ENCODE measurements at regions not wholly inside any gene's neighbourhood (a gene's known extent, or its start where the extent isn't known, plus 50 kb on each side); places are given as distances from the start of the nearest gene placed in this dataset.

- TF ChIP-seq CTCF (IDR thresholded peaks at IDR 0.05) = no peak
- H3K4me1 ChIP-seq (ENCODE audit: control insufficient read depth in 1 of 2, low read depth in 2 of 2) = no peaks in the 10 kb centered on the region
- DNase-seq (ENCODE audit: low spot score) (no peak), ATAC-seq (ENCODE audit: insufficient number of reproducible peaks, low FRiP score, low read depth) (no peak)
- H3K27ac ChIP-seq = no peak overlapping the region
- no peak overlapping the region for H3K4me3 ChIP-seq
- no peaks in the 10 kb centered on the region for H3K36me3 ChIP-seq
- no peaks in the 10 kb centered on the region for H3K9me3 ChIP-seq
- no peaks in the 10 kb centered on the region for H3K27me3 ChIP-seq (replicated peaks; ENCODE audit: insufficient read depth)
Measured at GRCh38 chr15:31540633-31541032, 214.0 kb downstream of the KLF13 start.

- TF ChIP-seq CTCF (IDR thresholded peaks at IDR 0.05) = no peak
- Histone ChIP-seq H3K9me3 (no peaks in the 10 kb centered on the region), H3K36me3 (no peaks in the 10 kb centered on the region), H3K4me3 (no peak overlapping the region), H3K27ac (no peak overlapping the region), H3K4me1 (ENCODE audit: control insufficient read depth in 1 of 2, low read depth in 2 of 2) (no peaks in the 10 kb centered on the region), H3K27me3 (replicated peaks; ENCODE audit: insufficient read depth) (no peaks in the 10 kb centered on the region)
- no peak for ATAC-seq (ENCODE audit: insufficient number of reproducible peaks, low FRiP score, low read depth)
- DNase-seq (ENCODE audit: low spot score) = no peak
Measured at GRCh38 chr15:31544361-31544760, 217.7 kb downstream of the KLF13 start.

GRCh38 chr15:31545257-31545656 is 218.6 kb downstream of the KLF13 start:
- H3K4me1 ChIP-seq (ENCODE audit: control insufficient read depth in 1 of 2, low read depth in 2 of 2) = no peaks in the 10 kb centered on the region
- no peaks in the 10 kb centered on the region for H3K27me3 ChIP-seq (replicated peaks; ENCODE audit: insufficient read depth)
- no peaks in the 10 kb centered on the region for H3K9me3 ChIP-seq
- DNase-seq (ENCODE audit: low spot score) = no peak
- no peaks in the 10 kb centered on the region for H3K36me3 ChIP-seq
- ATAC-seq (ENCODE audit: insufficient number of reproducible peaks, low FRiP score, low read depth) = no peak
- H3K4me3 ChIP-seq = no peak overlapping the region
- no peak overlapping the region for H3K27ac ChIP-seq
- TF ChIP-seq CTCF (IDR thresholded peaks at IDR 0.05) = no peak

- H3K9me3 ChIP-seq = no peaks in the 10 kb centered on the region
- H3K4me3 ChIP-seq = no peak overlapping the region
- no peaks in the 10 kb centered on the region for H3K4me1 ChIP-seq (ENCODE audit: control insufficient read depth in 1 of 2, low read depth in 2 of 2)
- no peaks in the 10 kb centered on the region for H3K36me3 ChIP-seq
- ATAC-seq (ENCODE audit: insufficient number of reproducible peaks, low FRiP score, low read depth) = no peak
- DNase-seq (ENCODE audit: low spot score) = no peak
- H3K27me3 ChIP-seq (replicated peaks; ENCODE audit: insufficient read depth) = no peaks in the 10 kb centered on the region
- TF ChIP-seq CTCF (IDR thresholded peaks at IDR 0.05) = no peak
- no peak overlapping the region for H3K27ac ChIP-seq
Measured at GRCh38 chr15:31550211-31550977, 223.8 kb downstream of the KLF13 start.

- DNase-seq (ENCODE audit: low spot score) (no peak), ATAC-seq (ENCODE audit: insufficient number of reproducible peaks, low FRiP score, low read depth) (no peak)
- no peaks in the 10 kb centered on the region for H3K9me3 ChIP-seq
- no peaks in the 10 kb centered on the region for H3K4me1 ChIP-seq (ENCODE audit: control insufficient read depth in 1 of 2, low read depth in 2 of 2)
- no peak overlapping the region for H3K27ac ChIP-seq
- no peaks in the 10 kb centered on the region for H3K27me3 ChIP-seq (replicated peaks; ENCODE audit: insufficient read depth)
- TF ChIP-seq CTCF (IDR thresholded peaks at IDR 0.05) = no peak
- no peak overlapping the region for H3K4me3 ChIP-seq
- H3K36me3 ChIP-seq = no peaks in the 10 kb centered on the region
Measured at GRCh38 chr15:31551323-31551722, 224.7 kb downstream of the KLF13 start.
